ENCODE measurements at regions not wholly inside any gene's neighbourhood (a gene's known extent, or its start where the extent isn't known, plus 50 kb on each side); places are given as distances from the start of the nearest gene placed in this dataset.

DNA sequence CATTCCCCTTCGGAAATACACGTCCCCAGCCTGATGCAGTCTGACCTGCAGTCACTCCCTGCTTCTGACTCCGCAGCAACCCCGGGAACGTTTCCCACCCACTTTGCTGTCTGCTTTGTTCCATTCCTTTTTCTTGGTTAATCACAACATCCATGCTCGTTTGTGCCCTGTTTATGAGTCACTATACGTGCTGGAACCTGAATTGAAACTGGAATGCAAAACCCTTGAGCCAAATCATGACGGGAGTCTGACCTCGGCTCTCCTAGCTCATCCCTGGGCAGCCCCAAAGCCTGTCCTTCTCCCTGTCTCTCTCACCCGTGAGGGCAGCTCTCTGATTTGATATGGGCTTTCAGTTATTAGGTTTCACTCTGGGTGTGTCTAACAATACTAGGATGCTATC, 57.1 kb upstream of the RNF152 start:
- TF ChIP-seq, protein P1, sequence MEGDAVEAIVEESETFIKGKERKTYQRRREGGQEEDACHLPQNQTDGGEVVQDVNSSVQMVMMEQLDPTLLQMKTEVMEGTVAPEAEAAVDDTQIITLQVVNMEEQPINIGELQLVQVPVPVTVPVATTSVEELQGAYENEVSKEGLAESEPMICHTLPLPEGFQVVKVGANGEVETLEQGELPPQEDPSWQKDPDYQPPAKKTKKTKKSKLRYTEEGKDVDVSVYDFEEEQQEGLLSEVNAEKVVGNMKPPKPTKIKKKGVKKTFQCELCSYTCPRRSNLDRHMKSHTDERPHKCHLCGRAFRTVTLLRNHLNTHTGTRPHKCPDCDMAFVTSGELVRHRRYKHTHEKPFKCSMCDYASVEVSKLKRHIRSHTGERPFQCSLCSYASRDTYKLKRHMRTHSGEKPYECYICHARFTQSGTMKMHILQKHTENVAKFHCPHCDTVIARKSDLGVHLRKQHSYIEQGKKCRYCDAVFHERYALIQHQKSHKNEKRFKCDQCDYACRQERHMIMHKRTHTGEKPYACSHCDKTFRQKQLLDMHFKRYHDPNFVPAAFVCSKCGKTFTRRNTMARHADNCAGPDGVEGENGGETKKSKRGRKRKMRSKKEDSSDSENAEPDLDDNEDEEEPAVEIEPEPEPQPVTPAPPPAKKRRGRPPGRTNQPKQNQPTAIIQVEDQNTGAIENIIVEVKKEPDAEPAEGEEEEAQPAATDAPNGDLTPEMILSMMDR (IDR thresholded peaks at IDR 0.05) = no peak
- peak overlapping the region; percentile 84 for H3K4me3 Mint-ChIP-seq
- peak overlapping the region; percentile 96 for H3K27ac Mint-ChIP-seq
- peaks cover 94% of the 10 kb centered on the region for H3K4me1 Mint-ChIP-seq (ENCODE audit: low read depth)
- no peaks in the 10 kb centered on the region for H3K9me3 Mint-ChIP-seq
- H3K36me3 Mint-ChIP-seq (ENCODE audit: low read depth) = no peaks in the 10 kb centered on the region
- peak; percentile 67 for DNase-seq
- H3K27me3 Mint-ChIP-seq (ENCODE audit: insufficient read depth) = no peaks in the 10 kb centered on the region; the same call in 1 of the 2 replicates

DNA sequence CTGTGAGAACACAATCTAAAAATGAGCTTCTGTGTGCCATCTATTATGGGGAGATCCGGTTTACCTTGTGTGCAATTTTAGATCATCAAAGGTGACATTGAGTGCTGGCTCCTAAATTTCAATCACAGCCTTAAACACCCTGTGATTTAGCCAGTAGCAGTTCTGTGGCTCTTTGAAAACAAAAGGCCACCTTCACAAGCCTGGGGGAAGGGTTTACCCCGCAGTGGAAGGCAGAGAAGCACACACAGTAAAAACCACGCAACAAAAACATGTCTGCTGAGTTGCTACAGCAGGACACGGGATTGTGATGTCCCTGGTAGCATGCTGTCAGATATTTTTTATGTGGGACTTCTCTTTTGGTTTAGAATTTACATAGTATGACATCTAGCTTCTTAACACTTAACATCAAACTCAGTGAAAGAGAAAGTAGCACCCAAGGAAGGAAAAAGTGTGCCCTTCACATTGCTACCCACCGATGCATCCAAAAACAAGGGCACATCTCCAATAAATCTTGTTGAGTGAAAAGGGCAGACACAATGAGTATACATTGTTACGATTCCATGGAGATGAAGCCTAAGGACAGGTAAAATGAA, 56.1 kb upstream of the RNF152 start:
- H3K4me3 Mint-ChIP-seq = peak overlapping the region; percentile 49
- peaks cover 96% of the 10 kb centered on the region for H3K4me1 Mint-ChIP-seq (ENCODE audit: low read depth)
- H3K9me3 Mint-ChIP-seq = no peaks in the 10 kb centered on the region
- no peaks in the 10 kb centered on the region for H3K36me3 Mint-ChIP-seq (ENCODE audit: low read depth)
- DNase-seq = no peak
- TF ChIP-seq, protein P1 (IDR thresholded peaks at IDR 0.05) = no peak
- H3K27ac Mint-ChIP-seq = peak overlapping the region; percentile 96
- H3K27me3 Mint-ChIP-seq (ENCODE audit: insufficient read depth) = no peaks in the 10 kb centered on the region; the same call in 1 of the 2 replicates

- no peaks in the 10 kb centered on the region for H3K9me3 Mint-ChIP-seq
- H3K4me3 Mint-ChIP-seq = peak overlapping the region; percentile 49; the same call in 1 of the 2 replicates
These were observed 55.5 kb upstream of the RNF152 start for GRCh38 chr18:61948281-61948741.

DNA sequence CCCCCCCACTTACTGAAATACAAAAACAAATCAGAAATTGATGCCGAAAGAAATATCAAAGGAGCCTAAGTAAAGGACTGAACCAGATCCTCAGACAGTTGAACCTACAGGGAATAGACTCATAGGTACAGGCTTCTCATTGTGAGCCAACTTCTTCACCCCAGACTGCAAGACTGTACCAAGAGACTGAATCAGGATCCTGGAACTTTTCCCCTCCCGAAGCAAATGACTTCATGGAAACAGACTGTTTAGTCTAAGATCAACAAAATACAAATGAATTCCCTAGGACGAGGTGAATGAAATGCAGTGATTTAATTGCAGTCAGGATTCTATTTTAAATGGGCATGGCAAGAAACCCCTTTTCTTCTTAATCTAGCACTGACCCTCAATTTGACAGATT, 53.6 kb upstream of the RNF152 start:
- TF ChIP-seq, protein P1 (IDR thresholded peaks at IDR 0.05) = no peak
- peak; percentile 64 for DNase-seq
- H3K9me3 Mint-ChIP-seq = no peaks in the 10 kb centered on the region
- no peaks in the 10 kb centered on the region; the same call in 1 of the 2 replicates for H3K36me3 Mint-ChIP-seq (ENCODE audit: low read depth)
- H3K27me3 Mint-ChIP-seq (ENCODE audit: insufficient read depth) = no peaks in the 10 kb centered on the region
- peak overlapping the region; percentile 62 for H3K27ac Mint-ChIP-seq
- peaks cover 91% of the 10 kb centered on the region for H3K4me1 Mint-ChIP-seq (ENCODE audit: low read depth)
- no peak overlapping the region for H3K4me3 Mint-ChIP-seq

More at GRCh38 chr18:61948281-61948741, 55.5 kb upstream of the RNF152 start:
- TF ChIP-seq, protein P1 (IDR thresholded peaks at IDR 0.05) = no peak
- Mint-ChIP-seq H3K4me1 (ENCODE audit: low read depth) (peaks cover 96% of the 10 kb centered on the region), H3K27ac (peak overlapping the region; percentile 96), H3K36me3 (ENCODE audit: low read depth) (no peaks in the 10 kb centered on the region), H3K27me3 (ENCODE audit: insufficient read depth) (no peaks in the 10 kb centered on the region; the same call in 1 of the 2 replicates)
- DNase-seq = peak; percentile 39

DNA sequence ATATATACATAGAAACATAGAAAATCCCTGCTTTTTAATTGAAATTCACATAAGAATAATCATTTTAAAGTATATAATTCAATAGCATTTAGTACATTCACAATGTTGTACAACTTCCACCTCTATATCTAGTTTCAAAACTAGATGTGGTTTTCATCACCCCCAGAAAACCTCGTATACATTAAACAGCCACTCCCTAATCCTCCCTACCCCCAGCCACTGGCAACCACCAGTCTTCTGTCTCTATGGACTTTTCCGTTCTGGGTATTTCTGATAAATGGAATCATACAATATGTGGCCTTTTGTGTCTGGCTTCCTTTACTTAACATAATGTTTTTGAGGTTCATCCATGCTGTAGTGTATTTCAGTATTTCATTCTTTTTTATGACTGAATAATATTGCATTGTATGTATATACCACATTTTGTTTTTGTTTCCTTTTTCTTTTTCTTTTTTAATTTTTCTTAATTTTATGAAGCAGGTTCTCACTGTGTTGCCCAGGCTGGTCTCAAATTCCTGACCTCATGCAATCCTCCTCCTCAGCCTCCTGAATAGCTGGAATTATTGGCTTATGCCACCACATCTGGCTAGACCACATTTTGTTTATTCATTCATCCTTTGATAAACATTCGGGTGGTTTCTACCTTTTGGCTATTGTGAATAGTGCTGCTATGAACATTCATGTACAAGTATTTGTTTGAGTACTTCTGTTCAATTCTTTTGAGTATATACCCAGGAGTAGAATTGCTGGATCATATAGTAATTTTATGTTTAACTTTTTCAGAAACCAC, 50.6 kb upstream of the RNF152 start:
- Mint-ChIP-seq H3K9me3 (peaks cover 4% of the 10 kb centered on the region; the same call in 1 of the 2 replicates), H3K4me1 (ENCODE audit: low read depth) (peaks cover 62% of the 10 kb centered on the region), H3K4me3 (no peak overlapping the region), H3K27ac (no peak overlapping the region), H3K36me3 (ENCODE audit: low read depth) (peaks cover 7% of the 10 kb centered on the region), H3K27me3 (ENCODE audit: insufficient read depth) (no peaks in the 10 kb centered on the region; the same call in 1 of the 2 replicates)
- TF ChIP-seq, protein P1 (IDR thresholded peaks at IDR 0.05) = no peak
- no peak for DNase-seq
